ENCODE measurements at regions not wholly inside any gene's neighbourhood (a gene's known extent, or its start where the extent isn't known, plus 50 kb on each side); places are given as distances from the start of the nearest gene placed in this dataset.

DNA sequence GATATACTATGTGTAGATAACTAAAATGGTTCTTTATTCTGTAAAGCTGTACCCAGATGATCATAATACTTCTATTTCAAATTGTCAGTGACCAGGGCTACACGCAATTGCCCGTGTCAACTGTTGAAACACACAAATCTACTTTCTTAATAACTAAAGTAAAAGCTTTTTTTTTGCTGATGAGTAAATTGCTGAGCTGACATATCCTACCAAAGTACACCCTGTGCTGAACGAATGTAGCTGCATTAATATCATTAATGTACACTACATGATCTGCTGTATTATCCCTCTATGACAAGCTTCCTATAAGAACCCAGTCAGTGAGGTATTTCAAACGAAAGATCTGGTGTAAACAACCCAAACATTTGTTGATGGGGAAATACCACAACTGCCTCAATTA, 827.2 kb upstream of the ATXN8OS start:
- TF ChIP-seq SNAI2 (CRISPR knock-in tag; IDR thresholded peaks at IDR 0.05), result no peak
- TF ChIP-seq CSDC2 (CRISPR knock-in tag; IDR thresholded peaks at IDR 0.05), result no peak
- TF ChIP-seq ZNF8 (CRISPR knock-in tag; IDR thresholded peaks at IDR 0.05), result no peak
- no peak for TF ChIP-seq TOX (CRISPR knock-in tag; IDR thresholded peaks at IDR 0.05; ENCODE audit: borderline replicate concordance)
- no peak for TF ChIP-seq TCF4 (CRISPR knock-in tag; IDR thresholded peaks at IDR 0.05; ENCODE audit: borderline replicate concordance)
- TF ChIP-seq OSR1 (CRISPR knock-in tag; IDR thresholded peaks at IDR 0.05), result no peak
- no peak for TF ChIP-seq ZNF565 (CRISPR knock-in tag; conservative IDR thresholded peaks at IDR 0.05; ENCODE audit: low read depth)
- no peak for TF ChIP-seq ISL1 (CRISPR knock-in tag; IDR thresholded peaks at IDR 0.05)
- no peak for TF ChIP-seq PPARA (CRISPR knock-in tag; IDR thresholded peaks at IDR 0.05; ENCODE audit: borderline replicate concordance)
- TF ChIP-seq, protein P1, sequence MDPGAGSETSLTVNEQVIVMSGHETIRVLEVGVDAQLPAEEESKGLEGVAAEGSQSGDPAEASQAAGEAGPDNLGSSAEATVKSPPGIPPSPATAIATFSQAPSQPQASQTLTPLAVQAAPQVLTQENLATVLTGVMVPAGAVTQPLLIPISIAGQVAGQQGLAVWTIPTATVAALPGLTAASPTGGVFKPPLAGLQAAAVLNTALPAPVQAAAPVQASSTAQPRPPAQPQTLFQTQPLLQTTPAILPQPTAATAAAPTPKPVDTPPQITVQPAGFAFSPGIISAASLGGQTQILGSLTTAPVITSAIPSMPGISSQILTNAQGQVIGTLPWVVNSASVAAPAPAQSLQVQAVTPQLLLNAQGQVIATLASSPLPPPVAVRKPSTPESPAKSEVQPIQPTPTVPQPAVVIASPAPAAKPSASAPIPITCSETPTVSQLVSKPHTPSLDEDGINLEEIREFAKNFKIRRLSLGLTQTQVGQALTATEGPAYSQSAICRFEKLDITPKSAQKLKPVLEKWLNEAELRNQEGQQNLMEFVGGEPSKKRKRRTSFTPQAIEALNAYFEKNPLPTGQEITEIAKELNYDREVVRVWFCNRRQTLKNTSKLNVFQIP (CRISPR knock-in tag; IDR thresholded peaks at IDR 0.05; ENCODE audit: borderline replicate concordance, low read depth), result no peak
- no peak for TF ChIP-seq ESRRG (CRISPR knock-in tag; IDR thresholded peaks at IDR 0.05)
- TF ChIP-seq, protein P2, sequence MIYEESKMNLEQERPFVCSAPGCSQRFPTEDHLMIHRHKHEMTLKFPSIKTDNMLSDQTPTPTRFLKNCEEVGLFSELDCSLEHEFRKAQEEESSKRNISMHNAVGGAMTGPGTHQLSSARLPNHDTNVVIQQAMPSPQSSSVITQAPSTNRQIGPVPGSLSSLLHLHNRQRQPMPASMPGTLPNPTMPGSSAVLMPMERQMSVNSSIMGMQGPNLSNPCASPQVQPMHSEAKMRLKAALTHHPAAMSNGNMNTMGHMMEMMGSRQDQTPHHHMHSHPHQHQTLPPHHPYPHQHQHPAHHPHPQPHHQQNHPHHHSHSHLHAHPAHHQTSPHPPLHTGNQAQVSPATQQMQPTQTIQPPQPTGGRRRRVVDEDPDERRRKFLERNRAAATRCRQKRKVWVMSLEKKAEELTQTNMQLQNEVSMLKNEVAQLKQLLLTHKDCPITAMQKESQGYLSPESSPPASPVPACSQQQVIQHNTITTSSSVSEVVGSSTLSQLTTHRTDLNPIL (CRISPR knock-in tag; IDR thresholded peaks at IDR 0.05; ENCODE audit: low read depth), result no peak
- ATAC-seq, result no peak

DNA sequence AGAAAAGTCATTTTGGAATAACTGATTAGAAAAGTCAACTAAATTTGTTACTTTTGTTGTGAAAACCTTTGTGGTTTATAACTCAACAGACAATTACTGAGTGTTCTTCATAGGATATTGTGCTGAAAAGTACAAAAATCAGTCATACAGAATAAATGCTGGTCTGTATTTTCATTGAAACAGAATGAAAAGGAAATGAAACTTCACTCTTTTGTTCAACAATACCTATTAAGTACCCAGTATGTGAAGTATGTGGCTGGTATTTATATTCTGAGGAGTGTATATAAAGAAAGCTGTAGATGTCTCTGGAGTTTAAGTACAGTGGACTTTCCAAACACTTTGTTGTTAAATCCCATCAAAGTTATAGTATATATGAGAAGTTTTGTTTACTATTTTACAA, 828.4 kb upstream of the ATXN8OS start:
- no peak for ATAC-seq
- TF ChIP-seq ZNF565 (CRISPR knock-in tag; conservative IDR thresholded peaks at IDR 0.05; ENCODE audit: low read depth), result no peak
- no peak for TF ChIP-seq ZFP3 (CRISPR knock-in tag; IDR thresholded peaks at IDR 0.05)
- TF ChIP-seq GLIS3 (CRISPR knock-in tag; IDR thresholded peaks at IDR 0.05), result no peak
- no peak for TF ChIP-seq TCF4 (CRISPR knock-in tag; IDR thresholded peaks at IDR 0.05; ENCODE audit: borderline replicate concordance)
- TF ChIP-seq, protein P2 (CRISPR knock-in tag; IDR thresholded peaks at IDR 0.05; ENCODE audit: low read depth), result no peak
- TF ChIP-seq, protein P3, sequence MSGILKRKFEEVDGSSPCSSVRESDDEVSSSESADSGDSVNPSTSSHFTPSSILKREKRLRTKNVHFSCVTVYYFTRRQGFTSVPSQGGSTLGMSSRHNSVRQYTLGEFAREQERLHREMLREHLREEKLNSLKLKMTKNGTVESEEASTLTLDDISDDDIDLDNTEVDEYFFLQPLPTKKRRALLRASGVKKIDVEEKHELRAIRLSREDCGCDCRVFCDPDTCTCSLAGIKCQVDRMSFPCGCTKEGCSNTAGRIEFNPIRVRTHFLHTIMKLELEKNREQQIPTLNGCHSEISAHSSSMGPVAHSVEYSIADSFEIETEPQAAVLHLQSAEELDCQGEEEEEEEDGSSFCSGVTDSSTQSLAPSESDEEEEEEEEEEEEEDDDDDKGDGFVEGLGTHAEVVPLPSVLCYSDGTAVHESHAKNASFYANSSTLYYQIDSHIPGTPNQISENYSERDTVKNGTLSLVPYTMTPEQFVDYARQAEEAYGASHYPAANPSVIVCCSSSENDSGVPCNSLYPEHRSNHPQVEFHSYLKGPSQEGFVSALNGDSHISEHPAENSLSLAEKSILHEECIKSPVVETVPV (CRISPR knock-in tag; IDR thresholded peaks at IDR 0.05), result no peak
- no peak for TF ChIP-seq OSR1 (CRISPR knock-in tag; IDR thresholded peaks at IDR 0.05)
- no peak for TF ChIP-seq ZFP30 (CRISPR knock-in tag; IDR thresholded peaks at IDR 0.05)
- no peak for TF ChIP-seq ZNF70 (CRISPR knock-in tag; IDR thresholded peaks at IDR 0.05)
- no peak for TF ChIP-seq ZNF8 (CRISPR knock-in tag; IDR thresholded peaks at IDR 0.05)
- TF ChIP-seq CSDC2 (CRISPR knock-in tag; IDR thresholded peaks at IDR 0.05), result no peak
- TF ChIP-seq, protein P4, sequence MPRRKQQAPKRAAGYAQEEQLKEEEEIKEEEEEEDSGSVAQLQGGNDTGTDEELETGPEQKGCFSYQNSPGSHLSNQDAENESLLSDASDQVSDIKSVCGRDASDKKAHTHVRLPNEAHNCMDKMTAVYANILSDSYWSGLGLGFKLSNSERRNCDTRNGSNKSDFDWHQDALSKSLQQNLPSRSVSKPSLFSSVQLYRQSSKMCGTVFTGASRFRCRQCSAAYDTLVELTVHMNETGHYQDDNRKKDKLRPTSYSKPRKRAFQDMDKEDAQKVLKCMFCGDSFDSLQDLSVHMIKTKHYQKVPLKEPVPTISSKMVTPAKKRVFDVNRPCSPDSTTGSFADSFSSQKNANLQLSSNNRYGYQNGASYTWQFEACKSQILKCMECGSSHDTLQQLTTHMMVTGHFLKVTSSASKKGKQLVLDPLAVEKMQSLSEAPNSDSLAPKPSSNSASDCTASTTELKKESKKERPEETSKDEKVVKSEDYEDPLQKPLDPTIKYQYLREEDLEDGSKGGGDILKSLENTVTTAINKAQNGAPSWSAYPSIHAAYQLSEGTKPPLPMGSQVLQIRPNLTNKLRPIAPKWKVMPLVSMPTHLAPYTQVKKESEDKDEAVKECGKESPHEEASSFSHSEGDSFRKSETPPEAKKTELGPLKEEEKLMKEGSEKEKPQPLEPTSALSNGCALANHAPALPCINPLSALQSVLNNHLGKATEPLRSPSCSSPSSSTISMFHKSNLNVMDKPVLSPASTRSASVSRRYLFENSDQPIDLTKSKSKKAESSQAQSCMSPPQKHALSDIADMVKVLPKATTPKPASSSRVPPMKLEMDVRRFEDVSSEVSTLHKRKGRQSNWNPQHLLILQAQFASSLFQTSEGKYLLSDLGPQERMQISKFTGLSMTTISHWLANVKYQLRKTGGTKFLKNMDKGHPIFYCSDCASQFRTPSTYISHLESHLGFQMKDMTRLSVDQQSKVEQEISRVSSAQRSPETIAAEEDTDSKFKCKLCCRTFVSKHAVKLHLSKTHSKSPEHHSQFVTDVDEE (CRISPR knock-in tag; IDR thresholded peaks at IDR 0.05), result no peak
- no peak for TF ChIP-seq ISL1 (CRISPR knock-in tag; IDR thresholded peaks at IDR 0.05)
- no peak for TF ChIP-seq RARB (CRISPR knock-in tag; IDR thresholded peaks at IDR 0.05)
- no peak for TF ChIP-seq BACH2 (CRISPR knock-in tag; IDR thresholded peaks at IDR 0.05; ENCODE audit: borderline replicate concordance)
- TF ChIP-seq ESRRG (CRISPR knock-in tag; IDR thresholded peaks at IDR 0.05), result no peak

DNA sequence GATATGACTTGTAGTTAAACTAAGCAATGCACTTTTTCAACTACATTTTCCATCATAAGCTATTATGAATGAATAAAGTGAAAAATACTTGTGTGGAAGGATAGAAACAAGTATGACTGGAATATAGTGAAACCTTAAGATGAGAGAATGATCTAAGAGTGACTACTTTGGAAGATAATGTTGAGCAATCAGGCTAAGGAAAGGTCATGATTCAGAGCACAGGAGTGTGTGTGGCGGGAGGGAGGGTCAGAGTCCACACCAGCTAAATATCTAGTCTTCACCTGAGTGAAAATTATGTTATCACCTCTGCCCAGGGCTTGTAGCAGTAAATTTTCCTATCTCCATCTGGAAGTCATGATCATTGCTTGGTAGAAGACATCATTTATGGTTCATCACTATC, 833.4 kb upstream of the ATXN8OS start:
- ATAC-seq, result no peak
- TF ChIP-seq, protein P5, sequence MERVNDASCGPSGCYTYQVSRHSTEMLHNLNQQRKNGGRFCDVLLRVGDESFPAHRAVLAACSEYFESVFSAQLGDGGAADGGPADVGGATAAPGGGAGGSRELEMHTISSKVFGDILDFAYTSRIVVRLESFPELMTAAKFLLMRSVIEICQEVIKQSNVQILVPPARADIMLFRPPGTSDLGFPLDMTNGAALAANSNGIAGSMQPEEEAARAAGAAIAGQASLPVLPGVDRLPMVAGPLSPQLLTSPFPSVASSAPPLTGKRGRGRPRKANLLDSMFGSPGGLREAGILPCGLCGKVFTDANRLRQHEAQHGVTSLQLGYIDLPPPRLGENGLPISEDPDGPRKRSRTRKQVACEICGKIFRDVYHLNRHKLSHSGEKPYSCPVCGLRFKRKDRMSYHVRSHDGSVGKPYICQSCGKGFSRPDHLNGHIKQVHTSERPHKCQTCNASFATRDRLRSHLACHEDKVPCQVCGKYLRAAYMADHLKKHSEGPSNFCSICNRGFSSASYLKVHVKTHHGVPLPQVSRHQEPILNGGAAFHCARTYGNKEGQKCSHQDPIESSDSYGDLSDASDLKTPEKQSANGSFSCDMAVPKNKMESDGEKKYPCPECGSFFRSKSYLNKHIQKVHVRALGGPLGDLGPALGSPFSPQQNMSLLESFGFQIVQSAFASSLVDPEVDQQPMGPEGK (CRISPR knock-in tag; IDR thresholded peaks at IDR 0.05; ENCODE audit: borderline replicate concordance), result no peak
